Colonic mucosa (tissue), 4 donors: ENCODE measurements at regions not wholly inside any gene's neighbourhood (a gene's known extent, or its start where the extent isn't known, plus 50 kb on each side); places are given as distances from the start of the nearest gene placed in this dataset.

Source experiments
- DNase-seq: peaks from one replicate; pipeline ENCODE4 v3.0.0-alpha.2; 2020
- H3K27ac ChIP-seq: fragments of 200-600 bp; one replicate; pipeline ENCODE4 v1.8.0; 2021
- H3K27me3 ChIP-seq: fragments of 200-600 bp; one replicate; pipeline ENCODE4 v1.8.0; 2021
- H3K36me3 ChIP-seq: fragments of 200-600 bp; one replicate; pipeline ENCODE4 v1.8.0; 2021
- H3K4me1 ChIP-seq: fragments of 200-600 bp; one replicate; pipeline ENCODE4 v1.8.0; 2021; ENCODE audit warnings: mild to moderate bottlenecking
- H3K4me3 ChIP-seq: fragments of 200-600 bp; one replicate; pipeline ENCODE4 v1.8.0; 2021
- H3K9ac ChIP-seq, 2 donors: one replicate each; pipeline ENCODE4 v1.7.0; 2013; ENCODE audit warnings: control low read depth in 2 of 2, low read depth in 2 of 2, low read length in 2 of 2
- H3K9me3 ChIP-seq: fragments of 200-600 bp; one replicate; pipeline ENCODE4 v1.8.0; 2021
- CTCF ChIP-seq: fragments of 200-600 bp; IDR thresholded peaks from one replicate; pipeline ENCODE4 v1.8.0; 2022; ENCODE audit warnings: antibody characterized with exemption, mild to moderate bottlenecking
- intact Hi-C: fragments of 100-400 bp; cut with DNase I; formaldehyde crosslinking; loops from one replicate; pipeline ENCODE4 v1.14.1; 2022
- donor health status: healthy.
- donor health status: DM: no; HTN: no; CAD: no.
- donor health status: DM: no; HTN: no; CAD: no.

GRCh38 chr22:49494555-49494954 is 333.1 kb downstream of the BRD1 start:
- Histone ChIP-seq H3K4me1 (no peaks in the 10 kb centered on the region), H3K9me3 (no peaks in the 10 kb centered on the region), H3K27ac (no peak overlapping the region), H3K27me3 (no peaks in the 10 kb centered on the region), H3K9ac (no peak overlapping the region), H3K36me3 (no peaks in the 10 kb centered on the region), H3K4me3 (no peak overlapping the region)
- TF ChIP-seq CTCF = no peak
- no peak for DNase-seq
- intact Hi-C loops = no loop called here

GRCh38 chr22:49492741-49493251 is 334.9 kb downstream of the BRD1 start:
- intact Hi-C loops = no loop called here
- no peak for DNase-seq
- H3K9ac ChIP-seq = no peak overlapping the region
- no peaks in the 10 kb centered on the region for H3K9me3 ChIP-seq
- no peak overlapping the region for H3K4me3 ChIP-seq
- H3K36me3 ChIP-seq = no peaks in the 10 kb centered on the region
- no peaks in the 10 kb centered on the region for H3K4me1 ChIP-seq
- H3K27ac ChIP-seq = no peak overlapping the region
- no peaks in the 10 kb centered on the region for H3K27me3 ChIP-seq
- no peak for TF ChIP-seq CTCF

- intact Hi-C loops = no loop called here
- H3K9ac ChIP-seq = no peak overlapping the region
- no peaks in the 10 kb centered on the region for H3K36me3 ChIP-seq
- no peaks in the 10 kb centered on the region for H3K9me3 ChIP-seq
- no peak for DNase-seq
- H3K27me3 ChIP-seq = no peaks in the 10 kb centered on the region
- no peak overlapping the region for H3K27ac ChIP-seq
- H3K4me1 ChIP-seq = no peaks in the 10 kb centered on the region
- H3K4me3 ChIP-seq = no peak overlapping the region
- TF ChIP-seq CTCF = no peak
Measured at GRCh38 chr22:49492308-49492707, 335.4 kb downstream of the BRD1 start.

- Histone ChIP-seq H3K4me3 (no peak overlapping the region), H3K4me1 (no peaks in the 10 kb centered on the region), H3K27ac (no peak overlapping the region), H3K36me3 (no peaks in the 10 kb centered on the region), H3K9me3 (no peaks in the 10 kb centered on the region), H3K27me3 (no peaks in the 10 kb centered on the region), H3K9ac (no peak overlapping the region)
- no peak for DNase-seq
- intact Hi-C loops = no loop called here
- no peak for TF ChIP-seq CTCF
Measured at GRCh38 chr22:49491726-49492125, 335.9 kb downstream of the BRD1 start.

- no peak overlapping the region for H3K27ac ChIP-seq
- intact Hi-C loops = no loop called here
- TF ChIP-seq CTCF = no peak
- H3K27me3 ChIP-seq = no peaks in the 10 kb centered on the region
- H3K9me3 ChIP-seq = no peaks in the 10 kb centered on the region
- H3K4me3 ChIP-seq = no peak overlapping the region
- no peak overlapping the region for H3K9ac ChIP-seq
- DNase-seq = no peak
- H3K36me3 ChIP-seq = no peaks in the 10 kb centered on the region
- no peaks in the 10 kb centered on the region for H3K4me1 ChIP-seq
Measured at GRCh38 chr22:49491221-49491635, 336.4 kb downstream of the BRD1 start.

- no peak overlapping the region for H3K4me3 ChIP-seq
- H3K27me3 ChIP-seq = no peaks in the 10 kb centered on the region
- intact Hi-C loops = no loop called here
Measured at GRCh38 chr22:49490692-49491091, 337.0 kb downstream of the BRD1 start.

More at GRCh38 chr22:49490692-49491091, 337.0 kb downstream of the BRD1 start:
- no peak for DNase-seq
- Histone ChIP-seq H3K9ac (no peak overlapping the region), H3K9me3 (no peaks in the 10 kb centered on the region), H3K27ac (no peak overlapping the region), H3K36me3 (no peaks in the 10 kb centered on the region), H3K4me1 (no peaks in the 10 kb centered on the region)
- no peak for TF ChIP-seq CTCF
